ENCODE measurements at regions not wholly inside any gene's neighbourhood (a gene's known extent, or its start where the extent isn't known, plus 50 kb on each side); places are given as distances from the start of the nearest gene placed in this dataset.

GRCh38 chr22:49514641-49515040 lies 313.0 kb downstream of the BRD1 start:
- Histone ChIP-seq H3K9ac (ENCODE audit: low read depth, low read length) (no peak overlapping the region), H3K56ac (ENCODE audit: extremely low read depth, insufficient read depth, low read length) (no peak overlapping the region), H4K91ac (ENCODE audit: insufficient read depth, low read depth, low read length) (no peak overlapping the region), H2AFZ (replicated peaks; ENCODE audit: low read length, poor library complexity) (no peak overlapping the region), H4K20me1 (ENCODE audit: insufficient read depth, low read length) (no peaks in the 10 kb centered on the region), H3K27ac (ENCODE audit: insufficient read depth, low read length) (no peak overlapping the region), H3K4me2 (ENCODE audit: low read depth, low read length) (no peak overlapping the region), H3K18ac (ENCODE audit: low read depth, low read length) (no peak overlapping the region), H2BK120ac (ENCODE audit: low read depth, low read length) (no peak overlapping the region), H3K23ac (ENCODE audit: low read depth, low read length) (no peak overlapping the region), H3K27me3 (ENCODE audit: control insufficient read depth, insufficient read depth, low read length) (no peaks in the 10 kb centered on the region), H3K4me3 (ENCODE audit: insufficient read depth, low read depth, low read length) (no peak overlapping the region), H2AK9ac (replicated peaks; ENCODE audit: low read depth, low read length, poor library complexity) (no peak overlapping the region), H3K9me3 (ENCODE audit: control insufficient read depth, insufficient read depth, low read length) (peaks cover 36% of the 10 kb centered on the region), H4K8ac (ENCODE audit: low read depth in 2 of 2, low read length in 2 of 2) (no peak overlapping the region), H2BK5ac (ENCODE audit: low read depth, low read length, poor library complexity, severe bottlenecking) (no peak overlapping the region), H3K4me1 (ENCODE audit: control insufficient read depth, insufficient read depth, low read length) (no peaks in the 10 kb centered on the region), H2AK5ac (ENCODE audit: low read depth, low read length) (no peak overlapping the region), H3K14ac (replicated peaks; ENCODE audit: low read depth, low read length) (no peak overlapping the region), H4K5ac (ENCODE audit: low read depth, low read length) (no peak overlapping the region), H3K9me1 (ENCODE audit: insufficient read depth, low read length) (no peaks in the 10 kb centered on the region), H3K79me1 (ENCODE audit: low read depth in 1 of 2, low read length in 2 of 2) (no peaks in the 10 kb centered on the region), H2BK15ac (ENCODE audit: low read depth, low read length) (no peak overlapping the region), H3K36me3 (ENCODE audit: control insufficient read depth, insufficient read depth, low read length) (no peaks in the 10 kb centered on the region), H3K4ac (ENCODE audit: low read depth, low read length) (no peak overlapping the region), H2BK20ac (ENCODE audit: low read depth, low read length) (no peak overlapping the region)
- DNase-seq = no peak
- BruUV-seq (replicated peaks) = no TSS peak
- ATAC-seq (ENCODE audit: low read depth) = no peak
- 20% methylated on average over 1 of the region's 10 CpGs; no CpG with 5 or more reads in 1 of the 2 experiments for WGBS, 2 experiments (ENCODE audit: extremely low coverage in 2 of 2, insufficient read length in 1 of 2)
- dilution Hi-C loops (cut with HindIII; ENCODE audit: low sequenced_read_pairs, unreplicated experiment) = no loop called here
- in situ Hi-C loops (cut with MboI; ENCODE audit: low sequenced_read_pairs) = no loop called here
- CTCF ChIA-PET = no interaction called here
- no peak for TF ChIP-seq MXI1 (IDR thresholded peaks at IDR 0.05; ENCODE audit: borderline replicate concordance, low read depth, low read length)
- no peak for TF ChIP-seq ELK1 (IDR thresholded peaks at IDR 0.05; ENCODE audit: borderline replicate concordance, low read depth, low read length)
- no peak for TF ChIP-seq BHLHE40 (IDR thresholded peaks at IDR 0.05; ENCODE audit: low read depth, low read length)
- TF ChIP-seq POLR2A (IDR thresholded peaks at IDR 0.05; ENCODE audit: low read depth, low read length) = no peak
- no peak for TF ChIP-seq FOS (IDR thresholded peaks at IDR 0.05; ENCODE audit: low read depth, low read length)
- TF ChIP-seq SMC3 (IDR thresholded peaks at IDR 0.05; ENCODE audit: low read depth, low read length) = no peak
- no peak for TF ChIP-seq MAZ (IDR thresholded peaks at IDR 0.05; ENCODE audit: borderline replicate concordance, low read depth, low read length)
- no peak for TF ChIP-seq RFX5 (IDR thresholded peaks at IDR 0.05; ENCODE audit: low read depth, low read length)
- intact Hi-C loops (cut with micrococcal nuclease) = no loop called here
- POLR2A ChIA-PET (ENCODE audit: unreplicated experiment) = no interaction called here

All from IMR-90 (cell line).